ENCODE measurements at regions not wholly inside any gene's neighbourhood (a gene's known extent, or its start where the extent isn't known, plus 50 kb on each side); places are given as distances from the start of the nearest gene placed in this dataset.

GRCh38 chr18:70634576-70635147 lies 345.8 kb downstream of the SOCS6 start:
- TF ChIP-seq KDM5A (IDR thresholded peaks at IDR 0.05), result no peak
- no peak for TF ChIP-seq REST (IDR thresholded peaks at IDR 0.05)
- no peak for TF ChIP-seq POLR2A (IDR thresholded peaks at IDR 0.05; ENCODE audit: low read length)
- no peak for TF ChIP-seq EP300 (IDR thresholded peaks at IDR 0.05)
- TF ChIP-seq CTCF (IDR thresholded peaks at IDR 0.05), result no peak
- no peak for TF ChIP-seq ZFP36 (IDR thresholded peaks at IDR 0.05; ENCODE audit: borderline replicate concordance, partially characterized antibody)
- no peak for TF ChIP-seq NPAS2 (CRISPR knock-in tag; IDR thresholded peaks at IDR 0.05; ENCODE audit: borderline replicate concordance)
- TF ChIP-seq SMC3 (IDR thresholded peaks at IDR 0.05), result no peak
- no peak for TF ChIP-seq BHLHE40 (IDR thresholded peaks at IDR 0.05; ENCODE audit: low read depth, low read length)
- TF ChIP-seq RCOR1 (IDR thresholded peaks at IDR 0.05; ENCODE audit: low read depth, low read length), result no peak
- TF ChIP-seq KDM1A (IDR thresholded peaks at IDR 0.05; ENCODE audit: low read depth), result no peak
- no peak for TF ChIP-seq NR3C1 (IDR thresholded peaks at IDR 0.05)
- no peak for TF ChIP-seq ZNF302 (CRISPR knock-in tag; IDR thresholded peaks at IDR 0.05)
